Caco-2 (cell line): ENCODE measurements at regions not wholly inside any gene's neighbourhood (a gene's known extent, or its start where the extent isn't known, plus 50 kb on each side); places are given as distances from the start of the nearest gene placed in this dataset.

Experiments used
- BruUV-seq: library from RNA; stranded (reverse); fragments of 400-500 nt; replicated peaks from 2 replicates; lab custom pipeline; 2021; lab: Mats Ljungman, UMichigan
- CTCF ChIA-PET: fragments of 300-600 bp; sonication (Branson Sonifier 250); formaldehyde crosslinking; loops from one replicate; lab custom pipeline; 2022; ENCODE audit warnings: antibody characterized with exemption; lab: Charles Lee
- POLR2A ChIA-PET: fragments of 300-600 bp; sonication (Branson Sonifier 250); formaldehyde crosslinking; loops from one replicate; lab custom pipeline; 2022; ENCODE audit warnings: antibody characterized with exemption; lab: Charles Lee
- DNase-seq, 2 experiments: peaks; one replicate each; pipeline versions ENCODE4 v3.0.0 to v3.0.0-alpha.2; 2020 to 2022
- H3K27me3 ChIP-seq: replicated peaks from 2 replicates; pipeline ENCODE4 v1.6.0; 2011; ENCODE audit warnings: low read length; ENCODE audit not compliant: control insufficient read depth, insufficient read depth
- H3K36me3 ChIP-seq: 2 replicates; pipeline ENCODE4 v1.5.1; 2011; ENCODE audit warnings: low read length; ENCODE audit not compliant: control insufficient read depth, insufficient read depth
- H3K4me1 ChIP-seq: fragments of 250-450 bp; sonication (Bioruptor Pico); 2 replicates; pipeline ENCODE4 v1.5.1; 2020; ENCODE audit warnings: mild to moderate bottlenecking
- H3K4me3 ChIP-seq: 2 replicates; pipeline ENCODE4 v1.5.1; 2011; ENCODE audit warnings: low read depth, mild to moderate bottlenecking, control low read depth, low read length
- H3K9me3 ChIP-seq: fragments of 250-450 bp; sonication (Bioruptor Pico); 2 replicates; pipeline ENCODE4 v1.5.1; 2020; ENCODE audit warnings: mild to moderate bottlenecking, moderate library complexity
- H3K27ac Mint-ChIP-seq: one replicate; pipeline ENCODE4 v1.8.0; 2022; ENCODE audit warnings: mixed read lengths; ENCODE audit not compliant: unreplicated experiment
- H3K27me3 Mint-ChIP-seq: one replicate; pipeline ENCODE4 v1.8.0; 2022; ENCODE audit warnings: mixed read lengths; ENCODE audit not compliant: insufficient read depth, unreplicated experiment
- H3K36me3 Mint-ChIP-seq: one replicate; pipeline ENCODE4 v1.8.0; 2022; ENCODE audit warnings: mild to moderate bottlenecking, mixed read lengths; ENCODE audit not compliant: insufficient read depth, unreplicated experiment
- H3K4me1 Mint-ChIP-seq: one replicate; pipeline ENCODE4 v1.8.0; 2022; ENCODE audit warnings: low read depth, mixed read lengths; ENCODE audit not compliant: unreplicated experiment
- H3K4me3 Mint-ChIP-seq: one replicate; pipeline ENCODE4 v1.8.0; 2022; ENCODE audit warnings: mild to moderate bottlenecking, moderate library complexity, mixed read lengths; ENCODE audit not compliant: unreplicated experiment
- H3K9me3 Mint-ChIP-seq: one replicate; pipeline ENCODE4 v1.8.0; 2022; ENCODE audit warnings: mixed read lengths; ENCODE audit not compliant: unreplicated experiment
- CTCF ChIP-seq, 2 experiments: fragments of 200-600 bp in 1 of 2; IDR thresholded peaks; 1 replicate in 1 of 2; 2 replicates in 1 of 2; pipeline versions ENCODE4 v1.5.1 to v1.8.0; 2011 to 2022; ENCODE audit warnings: antibody characterized with exemption in 1 of 2, control low read depth in 1 of 2, inconsistent platforms in 1 of 2, low read depth in 1 of 2, low read length in 1 of 2, mild to moderate bottlenecking in 1 of 2, moderate library complexity in 1 of 2; ENCODE audit not compliant: insufficient read depth in 1 of 2, severe bottlenecking in 1 of 2, unreplicated experiment in 1 of 2
- intact Hi-C: fragments of 100-400 bp; cut with micrococcal nuclease; formaldehyde crosslinking; loops from one replicate; pipeline ENCODE4 v1.10.0; 2022; ENCODE audit not compliant: unreplicated experiment

GRCh38 chr5:52694648-52695047, 93.1 kb upstream of the ITGA1 start:
- ChIA-PET POLR2A (no interaction called here), CTCF (no interaction called here)
- peaks cover 4% of the 10 kb centered on the region; the same call in 1 of the 2 replicates for H3K4me1 ChIP-seq
- no peaks in the 10 kb centered on the region for H3K36me3 ChIP-seq
- BruUV-seq: no TSS peak
- H3K27ac Mint-ChIP-seq: no peak overlapping the region
- peaks cover 14% of the 10 kb centered on the region for H3K27me3 Mint-ChIP-seq
- DNase-seq: no peak
- no peak for TF ChIP-seq CTCF (IDR thresholded peaks at IDR 0.05; ENCODE audit: insufficient read depth in 1 of 2, low read depth in 1 of 2, low read length in 1 of 2, severe bottlenecking in 1 of 2, unreplicated experiment in 1 of 2)
- H3K9me3 ChIP-seq: no peaks in the 10 kb centered on the region
- peaks cover 11% of the 10 kb centered on the region for H3K4me1 Mint-ChIP-seq
- no peak overlapping the region for H3K4me3 Mint-ChIP-seq
- no peaks in the 10 kb centered on the region for H3K27me3 ChIP-seq
- intact Hi-C loops: no loop called here
- H3K36me3 Mint-ChIP-seq: no peaks in the 10 kb centered on the region
- H3K9me3 Mint-ChIP-seq: no peaks in the 10 kb centered on the region
- no peak overlapping the region for H3K4me3 ChIP-seq

- H3K36me3 Mint-ChIP-seq: no peaks in the 10 kb centered on the region
- H3K27ac Mint-ChIP-seq: no peak overlapping the region
- Histone ChIP-seq H3K27me3 (no peaks in the 10 kb centered on the region), H3K9me3 (no peaks in the 10 kb centered on the region), H3K4me1 (no peaks in the 10 kb centered on the region), H3K36me3 (no peaks in the 10 kb centered on the region), H3K4me3 (no peak overlapping the region)
- ChIA-PET POLR2A (no interaction called here), CTCF (no interaction called here)
- no peak for DNase-seq
- no peaks in the 10 kb centered on the region for H3K9me3 Mint-ChIP-seq
- no peak overlapping the region for H3K4me3 Mint-ChIP-seq
- no peak for TF ChIP-seq CTCF (IDR thresholded peaks at IDR 0.05; ENCODE audit: insufficient read depth in 1 of 2, low read depth in 1 of 2, low read length in 1 of 2, severe bottlenecking in 1 of 2, unreplicated experiment in 1 of 2)
- intact Hi-C loops: no loop called here
- BruUV-seq: no TSS peak
- H3K27me3 Mint-ChIP-seq: peaks cover 2% of the 10 kb centered on the region
- peaks cover 4% of the 10 kb centered on the region for H3K4me1 Mint-ChIP-seq
Observed at GRCh38 chr5:52702877-52703276, 84.8 kb upstream of the ITGA1 start.

- Histone ChIP-seq H3K27me3 (no peaks in the 10 kb centered on the region), H3K4me3 (no peak overlapping the region), H3K9me3 (no peaks in the 10 kb centered on the region), H3K4me1 (no peaks in the 10 kb centered on the region), H3K36me3 (no peaks in the 10 kb centered on the region)
- peaks cover 6% of the 10 kb centered on the region for H3K4me1 Mint-ChIP-seq
- ChIA-PET CTCF (no interaction called here), POLR2A (no interaction called here)
- peaks cover 2% of the 10 kb centered on the region for H3K27me3 Mint-ChIP-seq
- DNase-seq: no peak
- no peaks in the 10 kb centered on the region for H3K9me3 Mint-ChIP-seq
- no peaks in the 10 kb centered on the region for H3K36me3 Mint-ChIP-seq
- BruUV-seq: no TSS peak
- H3K27ac Mint-ChIP-seq: no peak overlapping the region
- no peak for TF ChIP-seq CTCF (IDR thresholded peaks at IDR 0.05; ENCODE audit: insufficient read depth in 1 of 2, low read depth in 1 of 2, low read length in 1 of 2, severe bottlenecking in 1 of 2, unreplicated experiment in 1 of 2)
- H3K4me3 Mint-ChIP-seq: no peak overlapping the region
- intact Hi-C loops: no loop called here
Observed at GRCh38 chr5:52703321-52703720, 84.4 kb upstream of the ITGA1 start.
